ENCODE measurements at regions not wholly inside any gene's neighbourhood (a gene's known extent, or its start where the extent isn't known, plus 50 kb on each side); places are given as distances from the start of the nearest gene placed in this dataset.
A peak's percentile ranks its signal among the peaks of the same experiment; 100 is the strongest.

DNA sequence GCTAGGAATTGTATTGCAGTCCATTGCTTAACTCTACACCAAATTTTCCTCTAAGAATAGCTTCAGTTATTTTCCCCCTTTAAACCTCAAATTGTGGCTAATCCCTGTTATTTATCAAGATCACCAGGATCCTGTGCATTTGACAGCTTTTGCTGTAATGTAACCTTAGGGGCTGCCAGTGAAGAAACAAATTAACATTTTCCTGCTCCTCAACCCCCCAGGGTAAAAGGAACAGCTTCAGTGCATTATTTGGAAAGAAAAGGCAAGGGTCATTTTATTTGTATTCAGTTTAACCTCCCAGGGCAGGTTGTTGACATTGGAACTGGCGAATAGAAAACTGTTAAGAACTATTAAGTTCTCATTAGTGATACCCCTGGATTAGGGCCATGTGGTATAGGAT is 57.0 kb downstream of the PCDH20 start:
- DNase-seq (ENCODE audit: low read depth), result no peak
- no peak overlapping the region for H3K4me3 ChIP-seq (ENCODE audit: low read depth, low read length)
- TF ChIP-seq, protein P1, sequence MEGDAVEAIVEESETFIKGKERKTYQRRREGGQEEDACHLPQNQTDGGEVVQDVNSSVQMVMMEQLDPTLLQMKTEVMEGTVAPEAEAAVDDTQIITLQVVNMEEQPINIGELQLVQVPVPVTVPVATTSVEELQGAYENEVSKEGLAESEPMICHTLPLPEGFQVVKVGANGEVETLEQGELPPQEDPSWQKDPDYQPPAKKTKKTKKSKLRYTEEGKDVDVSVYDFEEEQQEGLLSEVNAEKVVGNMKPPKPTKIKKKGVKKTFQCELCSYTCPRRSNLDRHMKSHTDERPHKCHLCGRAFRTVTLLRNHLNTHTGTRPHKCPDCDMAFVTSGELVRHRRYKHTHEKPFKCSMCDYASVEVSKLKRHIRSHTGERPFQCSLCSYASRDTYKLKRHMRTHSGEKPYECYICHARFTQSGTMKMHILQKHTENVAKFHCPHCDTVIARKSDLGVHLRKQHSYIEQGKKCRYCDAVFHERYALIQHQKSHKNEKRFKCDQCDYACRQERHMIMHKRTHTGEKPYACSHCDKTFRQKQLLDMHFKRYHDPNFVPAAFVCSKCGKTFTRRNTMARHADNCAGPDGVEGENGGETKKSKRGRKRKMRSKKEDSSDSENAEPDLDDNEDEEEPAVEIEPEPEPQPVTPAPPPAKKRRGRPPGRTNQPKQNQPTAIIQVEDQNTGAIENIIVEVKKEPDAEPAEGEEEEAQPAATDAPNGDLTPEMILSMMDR (conservative IDR thresholded peaks at IDR 0.05; ENCODE audit: low read depth, low read length), result no peak

DNA sequence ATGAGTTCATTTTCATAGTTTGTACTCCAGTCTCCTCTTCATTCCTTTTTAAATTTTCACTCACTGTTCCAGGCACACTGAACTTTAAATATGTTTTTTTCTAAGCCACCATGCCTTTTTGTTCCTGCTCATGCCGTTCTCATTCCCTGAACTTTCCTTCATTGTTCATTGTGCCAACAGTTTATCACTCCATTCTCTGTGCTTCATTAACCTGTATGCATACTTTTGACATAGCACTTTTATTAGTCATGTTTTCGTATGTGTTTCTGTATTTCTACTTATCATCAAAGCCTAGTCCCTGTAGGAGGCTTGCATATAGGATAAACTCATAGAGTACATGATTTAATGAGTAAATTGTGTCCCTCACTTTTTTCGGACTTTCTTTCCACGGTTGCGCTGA is 65.3 kb downstream of the PCDH20 start:
- TF ChIP-seq, protein P1 (conservative IDR thresholded peaks at IDR 0.05; ENCODE audit: low read depth, low read length), result no peak
- peak; percentile 19 for DNase-seq (ENCODE audit: low read depth)
- no peak overlapping the region for H3K4me3 ChIP-seq (ENCODE audit: low read depth, low read length)

DNA sequence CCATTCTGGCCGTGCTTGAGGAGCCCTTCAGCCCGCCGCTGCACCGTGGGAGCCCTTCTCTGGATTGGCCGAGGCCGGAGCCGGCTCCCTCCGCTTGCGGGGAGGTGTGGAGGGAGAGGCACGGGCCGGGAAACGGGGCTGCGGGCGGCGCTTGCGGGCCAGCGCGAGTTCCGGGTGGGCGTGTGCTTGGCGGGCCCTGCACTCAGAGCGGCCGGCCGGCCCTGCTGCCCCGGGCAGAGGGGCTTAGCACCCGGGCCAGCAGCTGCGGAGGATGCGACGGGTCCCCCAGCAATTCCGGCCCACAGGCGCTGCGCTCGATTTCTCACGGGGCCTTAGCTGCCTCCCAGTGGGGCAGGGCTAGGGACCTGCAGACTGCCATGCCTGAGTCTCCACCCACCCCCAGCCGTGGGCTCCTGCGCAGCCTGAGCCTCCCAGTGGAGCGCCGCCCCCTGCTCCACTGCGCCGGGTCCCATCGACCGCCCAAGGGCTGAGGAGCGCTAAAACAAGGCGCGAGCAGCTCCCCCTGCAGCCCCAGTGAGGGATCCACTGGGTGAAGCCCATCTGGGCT is 76.5 kb downstream of the PCDH20 start:
- H3K4me3 ChIP-seq (ENCODE audit: low read depth, low read length), result no peak overlapping the region
- DNase-seq (ENCODE audit: low read depth), result no peak
- TF ChIP-seq, protein P1 (conservative IDR thresholded peaks at IDR 0.05; ENCODE audit: low read depth, low read length), result no peak

DNA sequence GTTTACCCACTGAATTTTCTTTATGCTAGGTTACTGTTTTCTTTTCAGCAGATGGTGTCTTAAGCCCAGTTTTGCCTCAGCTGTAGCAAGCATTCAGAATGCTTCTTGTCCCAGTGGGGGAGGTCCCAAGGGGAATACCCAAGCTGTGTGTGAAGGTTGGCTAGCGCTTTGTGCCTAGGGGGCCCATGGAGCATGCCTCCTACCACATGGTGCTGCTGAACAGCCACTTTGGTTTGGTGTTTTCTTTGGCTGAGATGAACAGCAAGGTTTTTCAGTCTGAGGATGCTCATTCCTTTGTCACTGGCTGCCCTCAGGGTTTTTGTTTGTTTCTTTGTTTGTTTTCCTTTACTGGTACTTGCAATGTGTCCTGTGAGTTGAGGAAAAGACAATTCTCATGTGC is 99.0 kb downstream of the PCDH20 start:
- DNase-seq (ENCODE audit: low read depth), result no peak
- TF ChIP-seq, protein P1 (conservative IDR thresholded peaks at IDR 0.05; ENCODE audit: low read depth, low read length), result no peak
- no peak overlapping the region for H3K4me3 ChIP-seq (ENCODE audit: low read depth, low read length)

DNA sequence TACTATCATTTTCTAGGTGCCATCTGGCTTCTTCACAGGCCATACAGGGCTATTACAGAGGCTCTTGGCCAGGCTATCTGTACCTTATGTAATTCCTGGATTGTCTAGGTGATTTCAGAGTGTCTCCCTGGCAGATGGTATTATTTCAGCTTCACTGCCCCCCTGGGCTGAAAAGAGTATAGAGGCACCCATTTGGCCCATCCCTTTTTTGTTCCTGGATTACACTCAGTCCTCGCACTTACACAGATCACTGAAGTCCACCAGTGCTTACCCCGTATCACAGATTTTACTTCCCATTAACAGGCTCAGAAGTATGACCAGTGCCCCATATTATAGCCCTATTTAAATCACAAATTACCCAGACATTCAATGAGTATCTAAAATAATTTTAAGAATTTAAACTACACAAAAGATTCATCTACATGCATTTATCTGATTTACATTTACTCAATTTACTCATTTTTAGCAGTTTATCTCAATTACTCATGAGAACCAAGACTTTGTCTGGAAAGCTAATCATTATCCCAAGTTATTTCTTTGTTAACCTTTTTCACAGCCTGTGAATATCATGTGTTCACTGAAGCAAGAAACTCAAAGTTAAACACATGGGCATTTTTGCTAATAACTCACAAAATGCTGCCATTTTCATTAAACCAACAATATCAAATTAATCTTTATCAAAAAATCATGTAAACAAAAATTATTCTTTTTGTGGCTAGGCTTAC is 121.0 kb downstream of the PCDH20 start:
- H3K4me3 ChIP-seq (ENCODE audit: low read depth, low read length), result no peak overlapping the region
- DNase-seq (ENCODE audit: low read depth), result peak; percentile 81
- TF ChIP-seq, protein P1 (conservative IDR thresholded peaks at IDR 0.05; ENCODE audit: low read depth, low read length), result no peak

DNA sequence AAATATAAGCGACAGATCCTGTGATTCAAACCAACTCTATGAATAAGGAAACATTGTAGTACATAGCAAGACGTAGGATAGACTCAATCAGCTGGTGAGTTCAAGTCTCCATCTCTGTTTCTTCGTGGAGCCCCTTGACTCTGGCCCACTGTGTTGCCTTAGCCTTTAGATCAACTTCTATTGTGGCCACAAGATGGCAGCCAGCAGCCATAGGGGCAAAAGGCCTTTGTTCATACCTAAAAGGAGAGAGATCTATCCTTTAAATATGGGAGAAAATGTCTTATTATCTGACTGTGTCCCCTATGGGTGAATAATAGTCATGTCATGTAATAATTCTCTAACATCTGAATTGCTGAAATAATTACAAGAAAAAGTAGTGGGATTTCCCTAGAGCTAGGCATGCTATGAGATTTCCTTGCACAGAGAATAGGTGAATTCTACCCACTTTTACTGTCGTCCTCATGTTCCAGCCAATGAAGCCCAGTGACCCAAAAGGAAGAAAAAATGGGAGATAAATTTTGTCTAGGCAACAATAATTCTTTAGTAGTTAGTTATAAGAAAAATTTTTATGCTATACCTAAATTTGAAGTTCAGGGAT is 129.4 kb downstream of the PCDH20 start:
- TF ChIP-seq, protein P1 (conservative IDR thresholded peaks at IDR 0.05; ENCODE audit: low read depth, low read length), result peak; percentile 90
- H3K4me3 ChIP-seq (ENCODE audit: low read depth, low read length), result no peak overlapping the region
- no peak for DNase-seq (ENCODE audit: low read depth)
